ENCODE measurements at regions not wholly inside any gene's neighbourhood (a gene's known extent, or its start where the extent isn't known, plus 50 kb on each side); places are given as distances from the start of the nearest gene placed in this dataset.

GRCh38 chr10:89078724-89079672 lies 88.4 kb downstream of the FAS start:
- no peak for TF ChIP-seq CTCF (IDR thresholded peaks at IDR 0.05; ENCODE audit: insufficient read depth, low read depth, low read length, missing control alignments)
- no peak for DNase-seq (ENCODE audit: low read depth)
- no peak overlapping the region for H3K4me3 ChIP-seq (ENCODE audit: low read length)

DNA sequence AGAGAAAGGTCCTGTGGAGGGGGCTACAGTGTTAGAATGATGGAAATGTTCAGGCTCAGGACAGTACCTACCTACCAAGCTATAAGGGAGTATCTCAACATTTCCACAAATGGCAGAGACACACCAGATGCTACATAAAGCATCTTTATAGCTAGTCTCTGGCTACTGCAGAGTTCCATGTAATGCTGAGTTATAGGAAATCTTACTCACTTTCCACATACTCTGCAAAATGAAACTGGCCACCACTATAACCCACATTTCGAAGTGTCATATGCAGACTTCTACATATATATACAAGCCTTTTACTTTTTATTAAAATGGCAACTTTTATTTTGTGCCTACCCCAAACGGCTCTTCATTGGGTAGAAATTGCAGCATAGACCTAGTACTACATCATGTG lies 85.5 kb downstream of the FAS start:
- DNase-seq (ENCODE audit: low read depth) = no peak
- H3K4me3 ChIP-seq (ENCODE audit: low read length) = no peak overlapping the region
- no peak for TF ChIP-seq CTCF (IDR thresholded peaks at IDR 0.05; ENCODE audit: insufficient read depth, low read depth, low read length, missing control alignments)

- H3K4me3 ChIP-seq (ENCODE audit: low read length) = no peak overlapping the region
- TF ChIP-seq CTCF (IDR thresholded peaks at IDR 0.05; ENCODE audit: insufficient read depth, low read depth, low read length, missing control alignments) = no peak
- no peak for DNase-seq (ENCODE audit: low read depth)
These were observed 85.0 kb downstream of the FAS start for GRCh38 chr10:89075631-89076030.

DNA sequence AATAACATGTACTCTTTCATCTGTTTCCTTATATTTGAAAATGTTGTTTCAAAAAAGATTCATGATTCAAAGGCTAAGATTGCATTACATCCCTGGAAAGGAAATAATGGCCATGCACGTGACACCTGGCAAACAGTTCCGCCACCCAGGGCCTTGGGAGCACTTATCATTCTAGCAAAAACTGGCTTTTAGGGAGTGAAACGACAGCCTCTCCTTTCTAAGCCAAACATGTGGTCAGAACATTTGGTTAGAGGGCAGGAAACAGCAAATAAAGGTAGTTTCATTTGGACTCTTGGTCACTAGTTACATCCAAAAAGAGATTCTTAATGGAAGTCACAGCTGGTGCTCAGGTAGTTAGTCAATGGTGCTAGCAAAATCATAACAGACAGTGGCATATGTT lies 83.5 kb downstream of the FAS start:
- H3K4me3 ChIP-seq (ENCODE audit: low read length) = no peak overlapping the region
- TF ChIP-seq CTCF (IDR thresholded peaks at IDR 0.05; ENCODE audit: insufficient read depth, low read depth, low read length, missing control alignments) = no peak
- no peak for DNase-seq (ENCODE audit: low read depth)

GRCh38 chr10:89073719-89074118 lies 83.1 kb downstream of the FAS start:
- no peak for TF ChIP-seq CTCF (IDR thresholded peaks at IDR 0.05; ENCODE audit: insufficient read depth, low read depth, low read length, missing control alignments)
- H3K4me3 ChIP-seq (ENCODE audit: low read length) = no peak overlapping the region
- DNase-seq (ENCODE audit: low read depth) = no peak

DNA sequence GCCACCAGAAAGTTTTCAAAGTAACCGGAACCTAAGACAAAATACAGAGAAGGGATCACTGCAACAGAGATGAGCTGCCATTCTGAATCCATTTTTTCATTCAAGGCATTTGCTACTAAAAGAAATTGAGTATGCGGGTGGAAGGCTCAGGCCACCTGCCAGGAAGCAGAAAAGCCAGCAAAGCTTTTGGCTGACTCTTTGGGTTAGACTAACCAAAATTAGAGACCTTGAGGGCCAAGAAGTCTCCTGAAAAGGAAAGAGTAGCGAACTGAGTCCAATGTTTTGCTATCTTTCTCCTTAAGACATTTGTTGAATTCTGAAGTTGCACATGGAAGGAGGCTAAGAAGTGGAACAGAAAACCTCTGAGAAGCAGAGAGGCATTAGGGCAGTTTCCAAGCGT lies 79.0 kb downstream of the FAS start:
- no peak for TF ChIP-seq CTCF (IDR thresholded peaks at IDR 0.05; ENCODE audit: insufficient read depth, low read depth, low read length, missing control alignments)
- no peak for DNase-seq (ENCODE audit: low read depth)
- H3K4me3 ChIP-seq (ENCODE audit: low read length) = no peak overlapping the region

Measured in epithelial cell of esophagus (primary cell).